ENCODE measurements at regions not wholly inside any gene's neighbourhood (a gene's known extent, or its start where the extent isn't known, plus 50 kb on each side); places are given as distances from the start of the nearest gene placed in this dataset.

DNA sequence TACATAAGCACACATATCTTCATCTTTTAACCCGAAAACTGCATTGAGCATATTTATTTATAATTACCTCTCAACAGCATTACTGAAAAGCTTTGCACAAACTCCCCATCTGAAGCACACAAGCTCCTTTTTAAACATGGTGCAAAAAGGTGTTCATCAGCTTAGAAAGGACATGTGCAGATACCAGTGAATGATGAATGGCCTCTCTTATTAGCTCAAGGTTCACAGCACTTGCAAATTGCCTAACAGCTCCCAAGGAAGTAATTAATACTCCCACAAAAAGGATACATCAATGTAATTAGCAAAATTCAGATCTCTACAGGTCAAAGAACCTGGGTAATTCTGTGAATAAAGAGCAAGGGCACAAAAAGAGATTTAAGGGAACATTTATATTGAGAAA is 422.0 kb downstream of the HINT1 start:
- peaks cover 0 to 7% (median 0%) of the 10 kb centered on the region in 3 donors for H3K27me3 Mint-ChIP-seq (ENCODE audit: low read depth in 3 of 3)
- Histone ChIP-seq H3K4me2 (replicated peaks; ENCODE audit: extremely low read depth, low read length, poor library complexity, severe bottlenecking) (no peak overlapping the region), H3K36me3 (replicated peaks in 1 of 2; ENCODE audit: control insufficient read depth in 1 of 2, insufficient read depth in 2 of 2, low read length in 2 of 2) (no peaks in the 10 kb centered on the region), H2AFZ (ENCODE audit: insufficient read depth, low read depth, low read length, poor library complexity, severe bottlenecking) (no peak overlapping the region), H3K27ac (ENCODE audit: low read depth in 1 of 2, low read length in 2 of 2) (no peak overlapping the region), H3K4me3 (replicated peaks in 1 of 3; ENCODE audit: low read depth in 2 of 3, low read length in 3 of 3) (no peak overlapping the region), H3K79me2 (ENCODE audit: insufficient read depth, low read length) (no peaks in the 10 kb centered on the region), H3K9me3 (replicated peaks in 1 of 2; ENCODE audit: control insufficient read depth in 1 of 2, insufficient read depth in 1 of 2, low read length in 2 of 2) (peaks cover 5 to 15% of the 10 kb centered on the region in 2 donors), H3K4me1 (ENCODE audit: control insufficient read depth in 1 of 2, insufficient read depth in 2 of 2, low read length in 2 of 2) (no peaks in the 10 kb centered on the region), H3K27me3 (ENCODE audit: control insufficient read depth in 2 of 2, insufficient read depth in 2 of 2, low read length in 2 of 2) (no peaks in the 10 kb centered on the region), H4K20me1 (ENCODE audit: insufficient read depth, low read length) (no peaks in the 10 kb centered on the region), H3K9ac (ENCODE audit: insufficient read depth, low read length, poor library complexity, severe bottlenecking) (no peak overlapping the region)
- no peaks in the 10 kb centered on the region for H3K4me1 Mint-ChIP-seq
- no peak overlapping the region for H3K27ac Mint-ChIP-seq
- DNase-seq, result no peak
- H3K9me3 Mint-ChIP-seq, result peaks cover 0 to 20% (median 6%) of the 10 kb centered on the region in 7 donors
- intact Hi-C loops (cut with micrococcal nuclease), result no loop called here
- no peak for TF ChIP-seq CTCF (IDR thresholded peaks at IDR 0.05)
- no peaks in the 10 kb centered on the region for H3K36me3 Mint-ChIP-seq
- no peak overlapping the region for H3K4me3 Mint-ChIP-seq
- WGBS (ENCODE audit: insufficient coverage), result no CpG with 5 or more reads among the region's 1 CpG

DNA sequence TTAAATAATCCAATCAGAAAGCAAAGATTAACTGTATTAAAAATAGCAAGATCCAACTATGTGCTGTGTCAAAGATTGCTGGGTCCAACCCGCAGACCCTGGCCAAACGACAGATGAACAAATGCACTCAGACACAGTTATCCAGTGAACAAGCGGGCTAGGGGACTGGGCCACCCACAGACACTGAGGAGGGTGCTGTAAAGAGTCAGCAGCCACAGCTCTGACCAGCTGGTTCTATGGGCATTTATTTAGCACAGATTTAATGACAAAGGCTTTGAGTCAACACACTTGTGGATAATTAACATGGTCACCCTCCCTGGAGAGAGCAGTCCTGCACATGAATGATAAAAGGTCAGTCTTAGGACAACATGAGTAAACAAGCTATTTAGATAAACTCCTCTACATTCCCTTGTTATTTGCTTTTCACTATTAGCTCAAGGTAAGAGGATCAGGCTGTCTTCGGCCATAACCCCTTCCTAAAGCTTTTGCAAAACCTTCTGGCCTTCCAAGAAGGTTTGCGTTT is 424.9 kb downstream of the HINT1 start:
- H3K4me1 Mint-ChIP-seq, result no peaks in the 10 kb centered on the region
- Histone ChIP-seq H3K4me1 (ENCODE audit: control insufficient read depth in 1 of 2, insufficient read depth in 2 of 2, low read length in 2 of 2) (no peaks in the 10 kb centered on the region), H2AFZ (ENCODE audit: insufficient read depth, low read depth, low read length, poor library complexity, severe bottlenecking) (no peak overlapping the region), H4K20me1 (ENCODE audit: insufficient read depth, low read length) (no peaks in the 10 kb centered on the region), H3K27me3 (ENCODE audit: control insufficient read depth in 2 of 2, insufficient read depth in 2 of 2, low read length in 2 of 2) (no peaks in the 10 kb centered on the region), H3K9me3 (replicated peaks in 1 of 2; ENCODE audit: control insufficient read depth in 1 of 2, insufficient read depth in 1 of 2, low read length in 2 of 2) (peaks cover 5 to 7% of the 10 kb centered on the region in 2 donors), H3K4me3 (replicated peaks in 1 of 3; ENCODE audit: low read depth in 2 of 3, low read length in 3 of 3) (no peak overlapping the region), H3K79me2 (ENCODE audit: insufficient read depth, low read length) (no peaks in the 10 kb centered on the region), H3K36me3 (replicated peaks in 1 of 2; ENCODE audit: control insufficient read depth in 1 of 2, insufficient read depth in 2 of 2, low read length in 2 of 2) (no peaks in the 10 kb centered on the region), H3K4me2 (replicated peaks; ENCODE audit: extremely low read depth, low read length, poor library complexity, severe bottlenecking) (no peak overlapping the region), H3K27ac (ENCODE audit: low read depth in 1 of 2, low read length in 2 of 2) (no peak overlapping the region), H3K9ac (ENCODE audit: insufficient read depth, low read length, poor library complexity, severe bottlenecking) (no peak overlapping the region)
- H3K4me3 Mint-ChIP-seq, result no peak overlapping the region
- H3K9me3 Mint-ChIP-seq, result peaks cover 0 to 14% (median 3%) of the 10 kb centered on the region in 7 donors
- peaks cover 0 to 3% (median 0%) of the 10 kb centered on the region in 3 donors for H3K27me3 Mint-ChIP-seq (ENCODE audit: low read depth in 3 of 3)
- no peak overlapping the region for H3K27ac Mint-ChIP-seq
- no peak for DNase-seq
- no peak for TF ChIP-seq CTCF (IDR thresholded peaks at IDR 0.05)
- WGBS (ENCODE audit: insufficient coverage), result 88% methylated on average over 3 of the region's 5 CpGs
- intact Hi-C loops (cut with micrococcal nuclease), result no loop called here
- H3K36me3 Mint-ChIP-seq, result no peaks in the 10 kb centered on the region
